NCI-H187 treated with DMSO at 0.1 percent for 48 hours (cell line): ENCODE measurements at regions not wholly inside any gene's neighbourhood (a gene's known extent, or its start where the extent isn't known, plus 50 kb on each side); places are given as distances from the start of the nearest gene placed in this dataset.
"Not testable (repeated sequence)": the region's sequence is repeated elsewhere in the genome, so short reads cannot be mapped to it uniquely, and the experiment has no call there.

Experiments used
- DNase-seq: peaks from one replicate; lab custom pipeline; 2025; lab: John Stamatoyannopoulos, UW

DNA sequence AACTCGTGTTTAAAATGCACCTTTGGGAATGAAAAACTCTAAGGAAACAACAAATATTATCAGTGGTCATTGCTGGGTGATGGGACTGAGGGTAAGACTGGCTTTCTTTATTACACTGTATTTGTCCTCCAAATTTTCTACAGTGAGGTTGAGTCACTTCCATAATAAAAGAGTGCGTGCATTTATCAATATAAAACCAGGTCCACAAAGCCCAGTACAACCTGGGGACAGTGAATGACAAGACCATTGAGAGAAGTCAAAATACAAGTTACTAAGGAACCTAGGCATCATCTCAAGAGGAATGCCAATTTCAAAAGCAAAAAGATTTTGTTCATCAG lies 76.4 kb downstream of the MAGED4 start:
- no peak for DNase-seq

DNA sequence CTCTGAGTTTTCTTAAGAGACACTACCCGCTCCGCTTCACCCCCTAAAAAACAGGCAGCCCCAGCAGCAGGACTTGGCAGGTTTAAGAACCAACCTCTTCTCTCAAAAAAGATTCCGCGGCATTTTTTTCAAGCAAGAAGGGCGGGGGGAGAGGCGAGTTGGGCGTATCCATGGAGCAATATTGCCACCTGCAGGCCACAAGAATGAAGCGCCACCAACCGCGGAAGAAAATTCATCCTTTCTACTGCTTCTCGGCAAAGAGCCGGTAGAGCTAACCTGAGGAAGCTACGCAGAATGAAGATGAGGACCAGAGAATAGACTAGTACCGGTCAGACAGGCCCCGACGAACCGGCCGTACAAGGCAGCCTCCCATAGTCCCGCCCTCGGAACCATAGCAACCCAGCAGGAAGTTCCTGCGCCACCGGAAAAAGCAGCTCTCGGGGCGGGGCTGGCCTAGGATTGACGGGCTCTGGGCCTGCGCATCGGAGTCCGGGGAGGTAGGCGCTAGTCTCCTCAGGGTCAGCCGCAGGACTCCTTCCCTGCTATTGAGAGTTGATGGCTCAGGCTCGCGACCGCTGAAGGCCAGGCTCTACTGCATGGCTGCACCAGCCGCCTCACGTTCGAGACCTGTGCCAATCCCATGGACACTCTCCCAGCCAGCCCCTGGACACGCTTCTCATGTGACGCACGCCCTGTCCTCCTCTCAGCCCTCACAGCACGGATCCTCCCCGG lies 76.9 kb downstream of the MAGED4 start:
- DNase-seq, result peak; percentile 6

DNA sequence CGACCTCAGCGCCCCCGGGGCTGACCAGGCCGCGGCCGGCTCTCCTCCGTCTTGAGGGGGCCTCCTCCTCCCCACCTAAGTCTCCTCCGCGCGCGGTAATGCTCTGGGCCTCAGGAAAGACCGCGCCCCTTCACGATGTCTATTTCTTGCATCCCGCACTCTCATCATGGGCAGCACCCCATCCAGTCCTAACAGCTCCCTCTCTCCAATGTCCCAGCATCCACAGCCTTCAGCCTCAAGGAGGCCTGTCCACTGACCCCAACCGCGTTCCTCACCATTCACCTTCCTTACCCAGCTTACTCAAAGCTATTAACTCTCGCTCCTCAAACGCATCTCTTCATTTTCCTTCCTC lies 77.5 kb downstream of the MAGED4 start:
- no peak for DNase-seq

DNA sequence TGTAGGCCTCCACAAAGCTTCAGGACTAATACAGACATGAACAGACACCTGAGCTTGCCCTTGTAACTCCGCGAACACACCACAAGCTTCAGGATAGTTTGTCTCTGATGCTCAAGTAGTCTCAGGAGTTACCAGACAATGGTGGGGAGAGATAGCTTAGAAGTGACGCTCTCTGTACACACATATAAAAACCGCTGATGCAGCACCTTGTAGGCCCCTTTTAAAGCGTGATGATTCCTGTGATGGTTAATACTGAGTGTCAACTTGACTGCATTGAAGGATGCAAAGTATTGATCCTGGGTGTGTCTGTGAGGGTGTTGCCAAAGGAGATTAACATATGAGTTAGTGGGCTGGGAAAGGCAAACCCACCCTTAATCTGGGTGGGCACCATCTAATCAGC lies 78.7 kb downstream of the MAGED4 start:
- DNase-seq, result no peak

DNA sequence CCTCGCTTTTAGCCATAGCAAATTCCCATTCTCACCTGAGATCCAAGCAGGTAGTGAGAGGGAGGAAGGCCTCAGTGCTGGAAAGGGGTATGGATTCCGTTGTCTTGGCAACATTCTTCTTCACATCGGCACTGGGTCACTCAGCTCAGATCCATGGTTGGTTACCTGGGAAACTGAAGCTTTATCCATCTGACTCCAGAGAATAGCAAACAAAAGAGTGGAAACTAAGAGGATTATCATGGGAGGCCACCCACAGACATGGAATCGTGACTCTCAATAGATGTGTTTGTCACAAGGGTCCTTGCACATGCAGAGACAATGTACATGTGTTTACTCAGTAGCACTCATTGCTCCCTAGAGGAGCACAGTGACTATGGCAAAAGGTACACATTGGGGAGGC lies 81.0 kb downstream of the MAGED4 start:
- DNase-seq, result no peak

DNA sequence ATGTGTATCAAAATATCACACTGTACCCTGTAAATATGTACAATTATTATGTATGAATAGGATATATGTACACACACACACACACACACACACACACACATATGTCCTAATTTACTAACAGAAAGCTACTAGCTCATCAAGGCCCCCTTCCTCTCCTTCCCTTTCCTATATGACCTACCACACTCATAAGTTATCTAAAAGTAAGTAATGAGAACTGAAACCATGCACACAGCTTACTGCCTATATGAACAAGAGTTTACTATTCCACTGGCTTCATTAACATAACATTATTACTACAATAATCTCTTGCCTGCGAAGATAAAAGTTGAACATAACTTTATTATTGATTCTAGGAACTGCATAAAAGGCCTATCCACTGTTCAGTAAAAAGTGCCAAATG lies 83.8 kb downstream of the MAGED4 start:
- not testable (repeated sequence) for DNase-seq

DNA sequence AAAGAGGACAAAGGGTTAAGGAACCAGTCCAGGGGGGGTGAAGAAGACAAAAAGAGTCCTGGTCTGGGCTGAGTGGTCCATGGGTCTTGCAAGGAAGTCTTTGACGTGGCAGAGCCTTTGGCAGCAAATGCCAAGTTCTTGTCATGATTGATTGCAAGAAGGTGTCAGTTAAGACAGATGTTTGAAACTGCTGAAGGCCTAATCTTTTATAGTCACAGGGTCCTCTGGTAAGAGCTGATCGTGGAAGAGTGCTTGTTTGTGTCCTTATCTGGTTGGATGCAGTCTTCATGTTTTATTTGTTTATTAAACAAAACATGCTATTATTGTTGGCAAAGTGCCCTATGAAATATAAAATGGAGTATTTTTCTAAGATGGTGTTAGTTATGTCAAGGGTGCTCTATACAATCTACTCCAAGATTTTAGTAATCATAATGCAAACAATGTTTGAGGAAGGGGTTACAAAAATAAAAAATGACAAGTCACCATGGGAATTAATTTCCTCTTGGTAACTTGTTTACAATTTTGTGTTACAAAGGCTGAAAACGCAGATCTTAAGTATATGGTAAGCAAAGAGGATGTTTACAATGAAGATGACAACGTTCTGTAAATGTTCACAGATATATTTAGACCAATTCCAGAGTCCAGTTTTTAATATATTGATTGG lies 85.9 kb downstream of the MAGED4 start:
- no peak for DNase-seq

DNA sequence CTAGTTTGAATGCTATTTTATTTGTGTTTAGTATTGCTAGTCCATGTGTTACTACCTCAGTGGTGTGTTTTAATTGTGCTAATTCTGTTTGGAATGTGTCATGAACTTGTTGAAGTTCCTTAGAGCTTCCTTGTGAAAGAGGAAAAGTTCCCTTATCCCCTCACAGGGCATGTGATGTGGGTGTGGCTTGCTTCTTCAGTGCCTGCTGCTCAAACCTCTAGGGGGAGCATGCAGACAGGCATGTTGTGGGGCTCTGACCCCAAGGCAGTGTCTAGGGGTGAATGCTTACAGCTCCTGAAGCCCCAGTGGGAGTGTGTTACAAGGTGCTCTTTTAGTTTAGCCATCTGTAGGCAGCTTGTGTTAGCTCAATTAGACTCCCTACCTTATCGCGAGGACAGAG lies 86.5 kb downstream of the MAGED4 start:
- DNase-seq, result no peak

DNA sequence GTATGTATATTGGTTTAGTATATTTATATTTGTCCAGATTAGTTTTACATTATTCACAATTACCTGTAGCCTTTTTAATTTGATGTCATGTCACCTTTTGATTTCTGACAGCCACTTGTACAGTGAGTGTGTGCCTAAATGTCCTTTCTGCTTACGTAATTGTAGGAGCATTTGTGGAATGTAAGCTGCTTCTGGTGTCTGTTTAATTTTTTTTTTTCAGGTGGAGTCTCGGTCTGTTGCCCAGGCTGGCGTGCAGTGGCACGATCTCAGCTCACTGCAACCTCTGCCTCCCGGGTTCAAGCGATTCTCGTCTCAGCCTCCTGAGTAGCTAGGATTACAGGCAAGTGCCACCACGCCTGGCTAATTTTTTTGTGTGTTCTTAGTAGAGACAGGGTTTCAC lies 91.2 kb upstream of the XAGE2 start:
- no peak for DNase-seq

DNA sequence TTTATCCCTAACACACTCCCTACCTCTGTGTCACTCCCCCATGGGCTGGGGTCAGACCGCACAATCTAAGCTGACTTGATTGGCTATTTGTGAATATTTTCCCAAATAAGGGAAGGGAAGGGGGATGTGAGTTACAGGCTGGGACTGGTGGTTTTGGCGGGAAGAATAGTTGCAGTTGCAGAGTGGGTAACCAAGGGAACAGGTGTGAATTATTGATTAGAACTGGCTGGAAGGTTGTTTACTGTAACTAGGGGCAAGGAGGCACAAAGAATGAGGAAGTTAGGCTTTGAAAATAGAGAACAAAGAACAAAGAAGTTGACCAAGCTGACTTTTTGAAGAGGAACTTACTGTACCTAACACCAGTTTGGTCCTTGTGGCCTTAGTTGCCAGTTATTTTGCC lies 88.0 kb upstream of the XAGE2 start:
- no peak for DNase-seq

DNA sequence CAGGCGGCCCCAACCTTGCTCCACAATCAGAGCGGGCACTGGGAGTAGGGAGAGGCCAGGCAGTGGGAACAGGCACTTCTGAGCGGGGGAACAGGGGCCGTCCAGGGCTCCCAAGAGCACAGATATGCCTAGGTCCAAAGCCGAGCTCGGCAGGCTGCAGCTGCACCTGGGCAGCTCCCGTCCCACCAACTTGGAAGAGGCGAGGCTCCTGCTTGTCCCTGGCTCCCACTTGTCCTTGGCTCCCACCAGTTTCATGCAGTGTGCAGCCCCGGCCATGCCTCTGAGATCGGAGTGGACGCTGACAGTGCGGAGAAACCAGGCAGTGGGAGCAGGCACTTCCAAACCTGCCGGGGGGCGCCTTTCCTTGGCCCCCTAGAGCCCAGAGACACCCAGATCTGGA lies 84.0 kb upstream of the XAGE2 start:
- no peak for DNase-seq

DNA sequence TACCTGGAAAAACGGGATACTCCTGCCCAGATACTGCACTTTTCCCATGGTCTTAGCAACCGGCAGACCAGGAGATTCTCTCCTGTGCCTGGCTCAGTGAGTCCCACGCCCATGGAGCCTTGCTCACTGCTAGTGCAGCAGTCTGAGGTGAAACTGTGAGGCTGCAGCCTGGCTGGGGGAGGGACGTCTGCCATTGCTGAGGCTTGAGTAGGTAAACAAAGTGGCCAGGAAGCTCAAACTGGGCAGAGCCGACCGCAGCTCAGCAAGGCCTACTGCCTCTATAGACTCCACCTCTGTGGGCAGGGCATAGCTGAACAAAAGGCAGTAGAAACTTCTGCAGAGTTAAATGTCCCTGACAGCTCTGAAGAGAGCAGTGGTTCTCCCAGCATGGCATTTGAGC lies 69.9 kb upstream of the XAGE2 start:
- DNase-seq, result not testable (repeated sequence)

DNA sequence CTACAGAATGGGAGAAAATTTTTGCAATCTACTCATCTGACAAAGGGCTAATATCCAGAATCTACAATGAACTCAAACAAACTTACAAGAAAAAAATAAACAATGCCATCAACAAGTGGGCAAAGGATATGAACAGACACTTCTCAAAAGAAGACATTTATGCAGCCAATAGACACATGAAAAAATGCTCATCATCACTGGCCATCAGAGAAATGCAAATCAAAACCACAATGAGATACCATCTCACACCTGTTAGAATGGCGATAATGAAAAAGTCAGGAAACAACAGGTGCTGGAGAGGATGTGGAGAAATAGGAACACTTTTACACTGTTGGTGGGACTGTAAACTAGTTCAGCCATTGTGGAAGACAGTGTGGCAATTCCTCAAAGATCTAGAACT lies 60.3 kb upstream of the XAGE2 start:
- DNase-seq, result not testable (repeated sequence)
